ENCODE measurements at regions not wholly inside any gene's neighbourhood (a gene's known extent, or its start where the extent isn't known, plus 50 kb on each side); places are given as distances from the start of the nearest gene placed in this dataset.
A peak's percentile ranks its signal among the peaks of the same experiment; 100 is the strongest.

DNA sequence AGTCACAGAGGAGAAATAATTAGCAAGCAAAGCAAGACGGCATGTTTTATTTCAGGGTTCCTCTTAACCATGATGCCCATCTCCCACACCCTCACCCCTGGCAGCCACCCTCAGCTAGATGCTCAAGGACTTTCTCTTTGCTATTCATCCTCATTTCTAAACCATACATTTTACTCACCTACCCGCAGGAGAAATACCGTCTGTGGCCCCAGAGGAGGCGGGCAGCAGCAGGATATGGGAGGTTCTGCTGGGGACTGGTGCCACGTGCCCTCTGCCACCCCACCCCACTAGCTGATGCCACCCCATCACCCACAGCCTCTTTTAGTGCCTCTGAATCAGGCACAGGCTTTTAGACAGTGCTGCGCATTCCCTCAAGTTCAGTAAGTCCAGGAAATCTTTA is 168.7 kb upstream of the ITGB1 start:
- peak overlapping the region in 20 of 21 experiments; percentile 18 to 88 (median 68) for H3K27ac ChIP-seq
- H3K4me3 ChIP-seq = no peak overlapping the region

DNA sequence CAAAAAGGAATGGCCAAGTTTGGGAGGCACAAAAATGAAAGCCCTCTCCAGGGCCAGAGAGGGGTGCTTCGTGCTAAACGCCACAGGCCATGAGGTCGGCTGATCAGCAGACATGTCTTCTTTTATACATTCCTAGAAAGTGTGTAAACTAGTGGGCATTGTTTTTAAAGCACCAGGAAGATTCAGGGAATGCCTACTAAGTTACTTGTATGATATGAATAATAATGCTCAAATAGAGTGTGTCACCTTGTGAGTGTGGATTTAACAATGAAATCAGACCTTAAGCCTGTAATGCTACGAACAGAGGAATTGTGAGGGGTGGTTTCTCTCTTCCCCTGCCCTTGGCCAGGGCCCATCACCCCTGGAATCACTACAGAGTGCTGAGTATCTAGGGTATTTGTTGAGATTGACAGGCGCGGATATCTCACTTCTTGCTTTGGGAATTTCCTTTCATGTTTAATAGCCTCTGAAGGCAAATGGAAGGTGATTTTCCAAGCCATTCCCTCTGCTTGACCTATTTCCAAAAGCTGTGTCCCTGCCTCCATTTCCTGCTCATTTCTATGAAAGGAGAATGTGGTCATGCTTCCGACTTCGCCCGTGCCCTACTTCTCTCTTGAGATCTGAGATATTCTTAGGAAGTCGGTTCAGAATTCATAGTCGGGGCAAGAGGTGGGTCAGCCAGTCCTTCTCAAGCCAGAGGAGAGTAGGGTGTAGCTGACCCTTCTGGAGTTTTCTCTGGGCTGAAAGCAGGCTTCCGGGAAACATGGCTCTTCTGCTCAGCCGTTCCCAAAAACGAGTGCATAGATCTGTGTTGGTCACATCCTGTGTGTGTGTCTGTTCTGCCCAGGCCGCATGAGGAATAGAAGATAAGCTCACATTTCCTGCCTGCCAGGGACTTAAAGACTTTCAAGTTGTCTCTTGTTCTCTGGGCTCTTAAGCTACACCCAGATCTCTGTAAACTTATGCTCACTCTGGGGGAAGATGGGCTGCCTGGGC is 167.8 kb upstream of the ITGB1 start:
- H3K27ac ChIP-seq = peak overlapping the region in 20 of 21 experiments; percentile 19 to 88 (median 73)
- H3K4me3 ChIP-seq = no peak overlapping the region

DNA sequence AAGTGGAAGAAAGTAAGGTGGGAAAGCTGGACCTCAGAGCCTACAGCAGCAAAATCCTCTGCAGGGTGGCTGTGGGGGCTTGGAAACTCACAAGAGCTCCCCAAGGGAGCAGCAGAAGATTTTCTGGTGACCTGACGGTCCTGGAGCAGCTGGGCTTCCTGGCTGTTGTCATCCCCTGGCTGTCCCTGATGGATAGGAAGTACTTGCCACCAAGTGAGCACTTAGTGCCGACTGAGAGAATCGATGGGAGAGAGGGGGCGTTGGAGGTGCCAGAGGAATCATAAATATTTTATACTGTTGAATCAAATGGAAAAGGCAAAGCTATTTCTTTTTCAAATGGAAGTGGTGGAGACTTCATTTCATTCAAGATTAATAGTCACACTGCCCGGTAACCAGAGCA is 167.1 kb upstream of the ITGB1 start:
- Histone ChIP-seq H3K4me3 (no peak overlapping the region), H3K27ac (peak overlapping the region in 14 of 21 experiments; percentile 32 to 88 (median 70))

DNA sequence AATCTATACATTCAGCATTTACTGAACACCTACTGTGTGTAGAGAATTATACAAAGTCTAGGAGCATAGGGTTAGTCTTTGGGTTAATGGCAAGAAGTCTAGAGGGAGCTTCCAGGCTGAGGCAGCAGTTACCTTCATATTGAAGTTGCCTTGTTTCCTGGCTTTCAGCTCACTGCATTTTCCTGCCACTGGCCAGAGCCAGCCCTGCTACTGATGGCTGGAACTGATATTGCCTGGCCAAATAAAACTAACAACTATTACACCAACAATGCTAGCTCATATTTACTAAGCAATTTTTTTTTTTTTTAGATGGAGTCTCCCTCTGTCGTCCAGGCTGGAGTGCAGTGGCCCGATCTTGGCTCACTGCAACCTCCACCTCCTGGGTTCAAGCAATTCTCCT is 165.7 kb upstream of the ITGB1 start:
- H3K4me3 ChIP-seq = no peak overlapping the region
- peak overlapping the region in 2 of 21 experiments; percentile 57 to 88 for H3K27ac ChIP-seq

DNA sequence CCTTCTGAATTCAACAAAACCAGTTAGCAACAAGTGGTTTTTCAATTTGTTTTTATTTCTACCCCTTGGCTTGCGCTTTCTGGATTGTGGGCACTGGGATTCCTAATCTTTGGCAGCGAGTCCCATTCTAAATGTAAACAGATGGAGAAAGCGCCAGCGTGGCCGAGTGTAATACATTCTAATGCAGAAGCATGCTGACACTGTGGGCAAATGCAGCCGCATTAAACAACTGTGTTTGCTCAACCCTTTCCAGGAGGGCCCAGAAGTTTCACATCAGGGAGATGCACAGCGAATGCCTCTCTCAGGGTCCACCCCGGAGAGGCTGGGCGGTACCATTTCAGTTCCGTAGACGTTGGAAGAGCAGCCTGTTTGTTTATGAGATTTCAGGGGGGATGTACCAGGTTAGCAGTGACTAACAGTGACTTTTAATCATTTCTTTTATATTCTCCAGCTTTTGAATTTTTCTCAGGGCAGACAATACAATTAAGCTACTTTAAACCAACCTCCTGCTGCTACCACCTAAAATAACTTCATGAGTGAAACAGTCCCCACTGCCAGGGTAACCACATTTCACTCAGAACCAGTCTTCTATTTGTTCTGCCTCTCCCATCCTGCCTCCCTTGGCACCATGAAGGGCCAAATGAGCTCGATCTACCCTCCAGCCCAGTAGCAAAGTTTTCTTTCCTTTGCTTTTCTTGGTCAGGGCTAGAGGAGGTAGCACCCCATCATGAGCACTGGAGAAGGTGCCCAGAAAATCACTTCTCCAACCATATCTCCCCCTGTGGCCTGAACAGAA is 164.2 kb upstream of the ITGB1 start:
- no peak overlapping the region for H3K4me3 ChIP-seq

DNA sequence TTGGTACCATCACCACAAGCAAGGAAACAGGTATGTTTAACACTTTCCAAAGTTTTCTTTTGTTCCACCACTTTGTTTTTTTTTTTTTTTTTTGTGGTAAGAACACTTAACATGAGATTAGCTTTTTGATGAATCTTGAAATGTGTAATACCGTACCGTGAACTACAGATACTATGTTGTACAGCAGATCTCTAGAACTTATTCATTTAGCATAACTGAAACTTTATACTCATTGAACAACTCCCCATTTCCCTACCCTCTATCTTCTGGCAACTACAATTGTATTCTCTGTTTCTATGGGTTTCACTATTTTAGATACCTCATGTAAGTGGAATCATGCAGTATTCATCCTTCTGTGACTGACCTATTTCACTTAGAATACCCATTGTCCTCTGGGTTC is 162.7 kb upstream of the ITGB1 start:
- Histone ChIP-seq H3K27ac (peak overlapping the region in 5 of 21 experiments; percentile 40 to 86 (median 57)), H3K4me3 (no peak overlapping the region)

More for the DNA sequence above, 164.2 kb upstream of the ITGB1 start:
- H3K27ac ChIP-seq = peak overlapping the region in 9 of 21 experiments; percentile 22 to 86 (median 58)

DNA sequence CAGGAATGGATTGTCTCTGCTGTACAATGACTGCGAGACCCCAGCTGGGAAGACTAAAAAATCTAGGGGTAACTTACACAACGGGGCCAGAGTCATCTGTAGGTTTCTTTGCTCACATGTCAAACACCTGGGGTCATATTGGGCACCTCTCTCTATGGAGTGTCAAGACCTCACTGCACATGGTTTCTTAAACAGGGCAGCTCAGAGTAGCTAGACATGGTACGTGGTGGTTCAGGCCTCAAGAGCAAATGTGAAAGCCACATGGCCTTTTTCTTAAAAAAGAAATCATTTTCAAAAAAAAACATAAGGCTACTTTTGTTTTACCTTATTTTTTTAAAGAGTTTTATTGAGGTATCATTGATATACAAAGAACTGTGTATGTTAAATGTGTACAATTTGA is 162.2 kb upstream of the ITGB1 start:
- no peak overlapping the region for H3K4me3 ChIP-seq
- H3K27ac ChIP-seq = peak overlapping the region in 5 of 21 experiments; percentile 21 to 86 (median 57)

DNA sequence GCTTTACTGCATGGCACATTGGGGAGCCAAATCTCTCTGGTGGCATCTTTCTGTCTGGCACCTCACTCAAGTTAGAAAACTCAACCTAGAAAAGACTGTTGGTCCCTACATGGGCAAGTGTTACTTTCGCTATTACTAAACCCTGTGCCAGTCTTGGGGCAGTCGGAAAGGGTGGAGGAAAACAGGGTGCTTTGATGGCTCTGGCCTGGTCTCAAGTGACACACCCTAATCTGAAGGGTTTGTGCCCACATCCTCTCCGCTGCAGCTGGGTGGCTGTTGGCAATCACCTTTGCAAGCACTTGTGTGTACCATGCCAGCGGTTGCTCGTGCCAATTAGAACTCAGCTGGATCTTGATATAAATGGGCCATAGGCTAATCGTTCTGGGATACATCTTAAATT is 159.8 kb upstream of the ITGB1 start:
- Histone ChIP-seq H3K27ac (peak overlapping the region in 10 of 21 experiments; percentile 28 to 86 (median 63)), H3K4me3 (no peak overlapping the region)

DNA sequence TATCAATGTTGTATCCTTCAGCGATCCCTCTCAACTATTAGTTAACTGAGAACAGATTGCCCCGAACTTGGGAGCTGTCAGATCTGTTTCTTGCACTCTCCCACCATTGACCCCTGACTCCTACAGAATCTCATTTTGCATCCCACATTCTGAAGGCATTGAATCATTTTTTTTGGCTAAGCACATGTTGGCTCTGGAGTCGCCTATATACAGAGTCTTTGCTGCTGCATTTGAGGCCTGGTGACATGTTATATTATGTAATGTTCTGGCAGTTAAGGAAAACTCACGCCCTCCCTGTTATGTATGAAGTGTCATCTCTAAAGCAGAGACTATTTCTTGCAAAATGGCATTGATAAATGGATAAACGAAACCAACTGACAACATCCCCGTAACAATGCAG is 159.2 kb upstream of the ITGB1 start:
- H3K4me3 ChIP-seq = no peak overlapping the region
- H3K27ac ChIP-seq = peak overlapping the region in 10 of 21 experiments; percentile 9 to 86 (median 63)

DNA sequence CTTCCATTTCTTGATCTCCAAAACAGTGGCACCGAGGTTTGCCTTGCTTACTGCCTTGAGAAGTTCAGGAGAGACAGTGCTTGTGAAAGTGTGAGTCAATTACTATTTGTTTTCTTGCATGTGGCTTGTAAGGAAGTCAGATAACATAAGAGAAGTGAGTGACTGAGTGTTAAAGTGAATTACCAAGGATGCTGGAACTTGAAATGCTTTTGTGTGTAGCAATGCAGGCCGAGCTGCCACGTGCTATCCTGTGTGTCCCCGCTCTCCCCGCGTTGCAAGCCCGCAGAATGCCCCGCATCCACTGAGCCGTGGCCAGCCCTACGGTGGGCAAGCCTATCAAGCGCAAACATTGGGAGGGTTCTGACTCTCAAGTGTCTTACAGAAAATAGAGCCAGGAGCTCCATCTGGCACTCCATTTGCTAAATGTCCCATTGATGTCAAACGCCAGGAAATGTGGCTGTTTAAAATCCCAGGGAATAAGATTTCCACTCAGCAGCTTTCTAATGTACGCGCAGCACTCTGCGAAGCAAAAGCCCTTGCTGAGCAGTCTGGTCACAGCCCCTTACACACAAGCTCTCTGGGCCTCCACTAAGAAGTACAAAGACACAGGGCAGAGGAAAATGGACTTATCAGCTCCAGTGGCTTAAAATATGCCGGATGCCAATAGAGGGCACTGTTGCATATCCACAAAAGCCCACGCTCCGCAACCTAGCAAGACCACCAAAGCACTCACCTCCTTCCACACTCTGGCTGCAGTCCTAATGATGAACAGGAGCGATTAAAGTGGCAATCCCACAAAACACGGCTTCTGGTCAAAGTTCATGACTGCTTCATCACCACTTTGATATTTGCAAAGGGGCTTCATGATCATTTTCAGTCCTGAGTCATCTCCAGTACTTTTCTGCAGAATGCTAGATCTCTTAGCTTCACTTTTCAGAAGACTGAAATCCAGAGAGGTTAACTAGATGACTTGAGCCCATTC is 158.0 kb upstream of the ITGB1 start:
- Histone ChIP-seq H3K4me3 (no peak overlapping the region), H3K27ac (peak overlapping the region in 14 of 21 experiments; percentile 9 to 86 (median 53))

DNA sequence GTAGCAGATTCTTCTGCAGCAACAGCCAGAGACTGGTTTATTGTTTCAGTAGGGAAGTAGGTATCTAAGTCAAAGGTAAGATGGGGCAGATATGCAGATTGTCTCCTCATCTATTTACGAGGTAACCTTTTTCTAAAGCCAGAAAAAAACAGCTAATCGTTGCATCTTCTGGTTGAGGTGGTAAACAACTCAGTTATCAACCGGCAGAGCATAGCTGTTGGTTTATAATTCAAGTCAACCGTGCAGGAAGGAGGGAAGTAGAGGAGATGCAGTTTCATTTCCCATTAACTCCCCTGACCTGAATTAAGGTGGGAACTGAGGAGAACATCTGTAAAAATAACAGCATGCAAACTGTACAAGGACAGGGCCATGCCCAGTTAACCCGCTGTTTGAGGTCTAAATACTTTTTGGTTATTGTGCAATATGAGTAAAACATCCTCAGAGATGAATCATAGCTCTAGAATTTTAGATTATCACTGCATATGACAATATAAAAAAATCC is 156.5 kb upstream of the ITGB1 start:
- H3K4me3 ChIP-seq = no peak overlapping the region
- peak overlapping the region in 9 of 21 experiments; percentile 6 to 86 (median 62) for H3K27ac ChIP-seq

DNA sequence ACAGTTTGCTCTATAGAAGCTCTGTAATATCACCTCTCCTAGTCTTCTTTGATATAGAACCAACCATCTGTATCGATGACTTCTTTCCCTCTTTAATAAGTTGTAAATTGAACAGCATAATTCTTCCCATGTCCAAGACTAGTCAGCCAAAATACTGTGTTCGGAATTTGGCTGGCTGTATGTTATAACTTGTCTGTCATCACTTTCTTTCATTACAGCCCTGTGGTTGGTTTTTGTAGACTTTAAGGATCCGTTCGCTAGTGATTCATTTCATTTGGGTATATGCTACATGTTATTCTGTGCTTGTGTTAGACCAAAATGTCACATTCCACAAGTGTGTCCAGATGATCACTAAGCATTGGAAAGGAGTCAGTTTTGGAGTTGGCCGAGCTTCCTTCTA is 155.4 kb upstream of the ITGB1 start:
- no peak overlapping the region for H3K4me3 ChIP-seq

DNA sequence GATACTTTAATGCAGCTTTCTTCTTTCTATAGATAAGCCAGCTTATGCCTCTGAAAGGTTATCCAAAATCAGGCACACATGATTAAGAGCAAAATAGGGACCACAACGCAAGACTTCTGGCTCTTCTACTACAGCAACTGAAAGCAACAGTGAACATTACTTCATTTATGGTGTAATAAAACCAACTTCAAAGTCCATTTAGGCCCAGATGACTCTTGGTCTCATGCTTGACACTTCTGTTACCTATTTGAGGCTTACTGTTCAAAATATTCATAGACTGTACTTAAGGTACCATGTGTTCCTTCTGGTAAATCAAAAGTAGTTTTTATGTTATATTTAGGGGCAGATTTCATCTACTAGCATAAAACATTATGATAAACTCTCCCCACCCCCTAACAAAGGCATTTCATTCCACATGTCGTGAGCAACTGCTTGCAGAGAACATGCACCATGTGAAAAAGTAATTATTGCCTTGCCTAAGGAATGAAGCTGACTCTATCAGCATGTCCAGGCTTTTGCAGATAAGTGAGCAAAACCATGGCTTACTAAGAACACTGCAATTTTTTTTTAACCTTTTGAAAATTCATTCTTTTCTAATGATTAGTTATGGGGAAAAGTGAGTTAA is 154.9 kb upstream of the ITGB1 start:
- Histone ChIP-seq H3K4me3 (no peak overlapping the region), H3K27ac (peak overlapping the region in 11 of 21 experiments; percentile 1 to 86 (median 48))

More for the DNA sequence above, 155.4 kb upstream of the ITGB1 start:
- peak overlapping the region in 10 of 21 experiments; percentile 14 to 86 (median 55) for H3K27ac ChIP-seq

DNA sequence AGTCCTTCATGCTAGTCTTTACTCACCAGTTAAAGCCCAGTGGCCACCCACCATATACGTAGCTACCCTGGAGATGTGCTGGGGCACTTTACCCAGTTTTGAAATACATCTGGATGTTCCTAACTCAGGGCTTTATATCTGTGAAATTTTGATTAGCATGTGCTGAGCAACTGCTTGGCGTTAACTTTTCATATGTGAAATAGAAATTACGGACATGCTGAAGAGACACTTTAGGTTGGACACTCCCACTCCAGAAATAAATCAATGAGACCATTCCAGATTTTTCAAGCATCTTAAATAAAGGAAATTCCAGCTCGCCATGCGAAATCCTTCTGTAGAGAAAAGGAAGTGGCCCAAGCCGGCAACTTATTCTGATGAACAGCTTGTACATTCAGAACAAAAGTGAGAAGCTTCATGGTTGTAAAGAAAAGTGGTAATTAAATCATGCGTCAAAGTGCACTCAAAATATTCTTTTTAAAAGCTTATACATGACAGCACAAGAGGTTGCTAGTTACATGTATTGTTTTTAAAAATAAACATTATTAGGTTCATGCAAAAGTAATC is 153.5 kb upstream of the ITGB1 start:
- no peak overlapping the region for H3K4me3 ChIP-seq
- peak overlapping the region in 7 of 21 experiments; percentile 9 to 86 (median 62) for H3K27ac ChIP-seq

DNA sequence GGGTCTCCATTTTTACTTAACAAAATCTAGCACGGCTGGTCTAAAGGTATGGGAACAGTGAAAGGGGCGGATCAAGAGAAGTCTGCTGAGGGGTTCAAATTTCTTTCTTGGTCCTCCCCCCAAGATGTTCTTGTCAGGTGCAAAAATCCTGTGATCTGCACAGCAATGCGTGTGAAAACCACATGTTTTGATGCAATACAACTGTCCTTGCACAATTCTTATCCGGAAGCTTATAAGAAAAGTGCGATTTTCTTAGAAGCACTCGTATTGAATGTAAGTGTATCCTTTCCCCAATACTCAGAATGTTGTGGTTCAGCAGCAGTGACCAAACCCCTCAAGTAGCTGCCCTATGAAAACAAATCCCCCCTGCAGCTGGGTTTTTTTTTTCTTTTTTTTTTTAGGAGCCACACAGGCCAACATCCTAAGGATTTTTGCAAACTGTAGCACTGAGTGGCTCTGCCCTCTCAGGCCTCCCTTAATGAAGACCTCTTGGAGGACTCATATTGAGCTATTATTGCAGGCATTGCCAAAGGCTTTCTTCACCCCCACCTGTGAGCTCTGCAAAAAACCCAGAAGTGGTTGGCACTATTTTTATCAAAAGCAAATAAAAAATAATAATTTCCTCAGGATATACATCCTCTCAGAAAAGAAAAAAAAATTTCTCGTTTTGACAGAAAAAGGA is 151.9 kb upstream of the ITGB1 start:
- peak overlapping the region in 10 of 21 experiments; percentile 13 to 86 (median 56) for H3K27ac ChIP-seq
- no peak overlapping the region for H3K4me3 ChIP-seq

DNA sequence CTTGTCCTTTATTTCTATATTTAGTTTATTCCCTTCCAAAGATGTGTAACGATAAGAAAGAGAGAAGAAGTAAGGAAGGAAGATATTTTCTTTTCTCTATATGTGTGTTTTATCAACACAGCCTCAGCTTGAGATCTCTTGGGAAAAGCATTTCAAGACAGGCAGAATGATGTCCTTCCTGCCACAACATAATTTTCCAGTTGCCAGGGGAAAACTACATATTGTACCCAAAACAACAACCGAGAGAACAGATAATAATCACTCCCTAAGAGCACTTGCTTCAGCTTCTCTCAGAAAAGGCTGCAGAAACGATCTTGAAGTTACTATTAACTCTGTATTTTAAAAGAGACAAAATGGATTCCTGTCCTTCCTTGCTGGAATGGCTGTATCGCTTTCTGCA is 151.4 kb upstream of the ITGB1 start:
- H3K27ac ChIP-seq = peak overlapping the region in 9 of 21 experiments; percentile 13 to 86 (median 59)
- no peak overlapping the region for H3K4me3 ChIP-seq

DNA sequence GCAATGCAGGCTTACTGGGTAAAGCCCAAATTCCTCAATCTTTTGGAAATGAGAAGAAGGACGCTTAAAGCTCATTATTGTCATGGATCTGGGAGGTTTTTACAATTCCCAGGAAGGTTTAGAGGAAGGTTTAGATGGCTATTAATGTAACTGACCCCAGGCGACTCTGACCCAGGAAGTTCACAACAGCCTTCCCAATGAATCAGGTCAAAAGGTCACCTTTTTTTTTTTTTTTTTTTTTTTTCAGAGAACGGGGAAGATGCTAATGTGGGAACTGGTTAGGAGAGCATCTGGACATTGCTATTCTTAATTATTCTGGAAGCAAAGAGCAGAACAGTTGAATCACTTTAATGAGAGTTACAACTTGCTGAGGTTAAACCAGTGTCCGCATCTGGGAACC is 149.9 kb upstream of the ITGB1 start:
- no peak overlapping the region for H3K4me3 ChIP-seq
- peak overlapping the region in 3 of 21 experiments; percentile 21 to 86 (median 62) for H3K27ac ChIP-seq

Measured in skin epidermis (tissue), 12 donors.